22Rv1 (cell line): ENCODE measurements at regions not wholly inside any gene's neighbourhood (a gene's known extent, or its start where the extent isn't known, plus 50 kb on each side); places are given as distances from the start of the nearest gene placed in this dataset.

ENCODE experiments used
- ZFX ChIP-seq: fragments of 450-650 bp; IDR thresholded peaks from 2 replicates; pipeline ENCODE4 v1.6.1; 2017; ENCODE audit warnings: antibody characterized with exemption, borderline replicate concordance
- TF ChIP-seq, protein P1 (sequence below): fragments of 450-650 bp; IDR thresholded peaks from 2 replicates; pipeline ENCODE4 v1.5.1; 2017; ENCODE audit warnings: mild to moderate bottlenecking

DNA sequence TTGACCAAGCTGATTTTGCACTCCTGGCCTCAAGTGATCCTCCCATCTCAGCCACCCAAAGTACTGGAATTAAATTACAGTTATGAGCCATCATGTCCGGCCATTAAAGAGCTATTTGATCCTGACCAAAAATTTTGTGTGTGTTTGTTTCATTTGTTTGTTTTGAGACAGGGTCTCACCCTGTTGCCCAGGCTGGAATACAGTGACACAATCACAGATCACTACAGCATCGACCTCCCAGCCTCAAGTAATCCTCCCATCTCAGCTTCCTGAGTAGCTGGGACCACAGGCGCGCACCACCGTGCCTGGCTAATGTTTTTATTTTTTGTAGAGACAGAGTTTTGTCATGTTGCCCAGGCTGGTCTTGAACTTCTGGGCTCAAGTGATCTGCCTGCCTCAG lies 82.9 kb upstream of the RBPJ start:
- TF ChIP-seq, protein P1, sequence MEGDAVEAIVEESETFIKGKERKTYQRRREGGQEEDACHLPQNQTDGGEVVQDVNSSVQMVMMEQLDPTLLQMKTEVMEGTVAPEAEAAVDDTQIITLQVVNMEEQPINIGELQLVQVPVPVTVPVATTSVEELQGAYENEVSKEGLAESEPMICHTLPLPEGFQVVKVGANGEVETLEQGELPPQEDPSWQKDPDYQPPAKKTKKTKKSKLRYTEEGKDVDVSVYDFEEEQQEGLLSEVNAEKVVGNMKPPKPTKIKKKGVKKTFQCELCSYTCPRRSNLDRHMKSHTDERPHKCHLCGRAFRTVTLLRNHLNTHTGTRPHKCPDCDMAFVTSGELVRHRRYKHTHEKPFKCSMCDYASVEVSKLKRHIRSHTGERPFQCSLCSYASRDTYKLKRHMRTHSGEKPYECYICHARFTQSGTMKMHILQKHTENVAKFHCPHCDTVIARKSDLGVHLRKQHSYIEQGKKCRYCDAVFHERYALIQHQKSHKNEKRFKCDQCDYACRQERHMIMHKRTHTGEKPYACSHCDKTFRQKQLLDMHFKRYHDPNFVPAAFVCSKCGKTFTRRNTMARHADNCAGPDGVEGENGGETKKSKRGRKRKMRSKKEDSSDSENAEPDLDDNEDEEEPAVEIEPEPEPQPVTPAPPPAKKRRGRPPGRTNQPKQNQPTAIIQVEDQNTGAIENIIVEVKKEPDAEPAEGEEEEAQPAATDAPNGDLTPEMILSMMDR = no peak
- TF ChIP-seq ZFX = no peak
